ENCODE measurements at regions not wholly inside any gene's neighbourhood (a gene's known extent, or its start where the extent isn't known, plus 50 kb on each side); places are given as distances from the start of the nearest gene placed in this dataset.

DNA sequence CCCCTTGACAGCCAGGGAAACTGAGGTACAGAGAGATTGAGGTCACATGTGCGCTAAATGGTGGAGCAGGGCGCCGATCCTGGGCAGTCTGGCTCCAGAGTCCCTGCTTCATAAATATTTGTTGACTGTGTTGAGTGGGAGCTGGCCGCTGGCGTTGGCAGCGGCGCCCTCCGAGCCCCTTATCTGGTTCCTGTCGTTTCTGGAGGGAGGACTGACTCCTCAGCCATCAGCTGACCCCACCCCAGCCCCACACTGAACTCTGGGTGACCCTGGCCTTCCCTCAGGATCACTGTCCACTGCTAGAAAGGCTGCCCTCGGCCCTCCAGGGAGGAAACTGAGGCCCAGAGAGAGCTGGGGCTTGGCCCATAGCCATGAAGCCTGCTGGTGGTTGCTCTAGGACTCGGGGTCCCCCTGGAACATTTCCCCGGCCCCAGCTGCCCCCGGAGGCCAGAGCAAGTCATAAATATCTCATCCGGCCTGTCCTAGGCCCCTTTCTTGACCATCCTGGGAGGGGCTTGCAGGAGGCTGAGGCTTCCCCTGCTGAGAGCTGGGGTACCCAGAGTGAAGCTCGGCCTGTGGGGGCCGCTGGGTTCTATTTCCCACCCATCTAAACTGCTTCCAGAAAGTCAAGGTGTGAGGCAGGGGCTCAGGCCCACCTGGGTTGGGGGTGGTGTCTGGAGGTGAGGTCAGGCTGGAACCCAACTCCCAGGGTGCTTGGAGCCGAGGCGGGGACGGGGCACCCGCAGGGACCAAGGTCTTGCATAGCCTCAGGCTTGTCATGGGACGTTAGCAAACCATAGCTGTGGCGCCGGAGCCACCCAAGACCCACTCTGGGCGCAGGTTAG lies 51.7 kb upstream of the GSE1 start:
- TF ChIP-seq, protein P1, sequence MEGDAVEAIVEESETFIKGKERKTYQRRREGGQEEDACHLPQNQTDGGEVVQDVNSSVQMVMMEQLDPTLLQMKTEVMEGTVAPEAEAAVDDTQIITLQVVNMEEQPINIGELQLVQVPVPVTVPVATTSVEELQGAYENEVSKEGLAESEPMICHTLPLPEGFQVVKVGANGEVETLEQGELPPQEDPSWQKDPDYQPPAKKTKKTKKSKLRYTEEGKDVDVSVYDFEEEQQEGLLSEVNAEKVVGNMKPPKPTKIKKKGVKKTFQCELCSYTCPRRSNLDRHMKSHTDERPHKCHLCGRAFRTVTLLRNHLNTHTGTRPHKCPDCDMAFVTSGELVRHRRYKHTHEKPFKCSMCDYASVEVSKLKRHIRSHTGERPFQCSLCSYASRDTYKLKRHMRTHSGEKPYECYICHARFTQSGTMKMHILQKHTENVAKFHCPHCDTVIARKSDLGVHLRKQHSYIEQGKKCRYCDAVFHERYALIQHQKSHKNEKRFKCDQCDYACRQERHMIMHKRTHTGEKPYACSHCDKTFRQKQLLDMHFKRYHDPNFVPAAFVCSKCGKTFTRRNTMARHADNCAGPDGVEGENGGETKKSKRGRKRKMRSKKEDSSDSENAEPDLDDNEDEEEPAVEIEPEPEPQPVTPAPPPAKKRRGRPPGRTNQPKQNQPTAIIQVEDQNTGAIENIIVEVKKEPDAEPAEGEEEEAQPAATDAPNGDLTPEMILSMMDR (IDR thresholded peaks at IDR 0.05; ENCODE audit: poor library complexity): no peak
- no peak for TF ChIP-seq EZH2 (IDR thresholded peaks at IDR 0.05; ENCODE audit: borderline replicate concordance)

All from hepatocyte (in vitro differentiated cells).